Neural cell (in vitro differentiated cells): ENCODE measurements at regions not wholly inside any gene's neighbourhood (a gene's known extent, or its start where the extent isn't known, plus 50 kb on each side); places are given as distances from the start of the nearest gene placed in this dataset.

Experiments
- CTCF ChIP-seq: fragments of 450-650 bp; IDR thresholded peaks from 2 replicates; pipeline ENCODE4 v1.5.1; 2014; ENCODE audit warnings: antibody characterized with exemption, mild to moderate bottlenecking, moderate library complexity; ENCODE audit not compliant: poor library complexity, severe bottlenecking
- EP300 ChIP-seq: fragments of 450-650 bp; conservative IDR thresholded peaks from 2 replicates; pipeline ENCODE4 v1.6.1; 2014; ENCODE audit warnings: antibody characterized with exemption, mild to moderate bottlenecking, moderate library complexity; ENCODE audit not compliant: poor library complexity, severe bottlenecking
- EZH2 ChIP-seq: fragments of 200-600, 300-800 bp; shearing (Covaris generic), sonication (generic); IDR thresholded peaks from 2 replicates; pipeline ENCODE4 v1.6.1; 2014; ENCODE audit warnings: antibody characterized with exemption, low read length, borderline replicate concordance, mild to moderate bottlenecking; ENCODE audit not compliant: insufficient read depth, poor library complexity, severe bottlenecking
- MXI1 ChIP-seq: fragments of 450-650 bp; conservative IDR thresholded peaks from 2 replicates; pipeline ENCODE4 v1.6.1; 2014; ENCODE audit warnings: antibody characterized with exemption, mild to moderate bottlenecking; ENCODE audit not compliant: poor library complexity, severe bottlenecking
- POLR2AphosphoS5 ChIP-seq: IDR thresholded peaks from 2 replicates; pipeline ENCODE4 v1.6.1; 2012
- RAD21 ChIP-seq: fragments of 450-650 bp; conservative IDR thresholded peaks from 2 replicates; pipeline ENCODE4 v1.6.1; 2014; ENCODE audit warnings: antibody characterized with exemption, mild to moderate bottlenecking, moderate library complexity
- TAF1 ChIP-seq: IDR thresholded peaks from 2 replicates; pipeline ENCODE4 v1.6.1; 2012; ENCODE audit warnings: low read depth

DNA sequence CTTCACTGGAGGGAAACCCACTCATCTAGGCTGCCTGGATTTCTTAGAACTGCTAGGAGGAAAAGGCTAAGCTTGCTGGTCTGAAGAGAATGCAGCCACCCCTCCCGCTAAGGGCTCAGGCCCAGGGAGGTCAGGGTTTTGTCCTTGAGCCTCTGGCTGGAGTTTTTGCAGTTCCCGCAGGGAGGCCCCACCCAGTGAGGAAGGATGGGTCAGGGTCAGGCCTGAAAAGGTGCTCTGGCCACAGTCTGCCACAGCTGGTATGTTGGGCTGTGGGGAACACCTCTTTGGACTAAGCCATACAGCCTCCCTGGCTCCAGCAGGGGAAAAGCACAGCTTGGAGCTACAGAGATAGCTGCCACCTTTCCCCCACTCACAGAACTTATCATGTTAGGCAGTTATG lies 71.4 kb upstream of the PAPPA2 start:
- TF ChIP-seq CTCF, result no peak
- TF ChIP-seq EZH2, result no peak
- no peak for TF ChIP-seq POLR2AphosphoS5
- TF ChIP-seq EP300, result no peak
- no peak for TF ChIP-seq RAD21
- TF ChIP-seq TAF1, result no peak
- no peak for TF ChIP-seq MXI1
